ENCODE measurements at regions not wholly inside any gene's neighbourhood (a gene's known extent, or its start where the extent isn't known, plus 50 kb on each side); places are given as distances from the start of the nearest gene placed in this dataset.

DNA sequence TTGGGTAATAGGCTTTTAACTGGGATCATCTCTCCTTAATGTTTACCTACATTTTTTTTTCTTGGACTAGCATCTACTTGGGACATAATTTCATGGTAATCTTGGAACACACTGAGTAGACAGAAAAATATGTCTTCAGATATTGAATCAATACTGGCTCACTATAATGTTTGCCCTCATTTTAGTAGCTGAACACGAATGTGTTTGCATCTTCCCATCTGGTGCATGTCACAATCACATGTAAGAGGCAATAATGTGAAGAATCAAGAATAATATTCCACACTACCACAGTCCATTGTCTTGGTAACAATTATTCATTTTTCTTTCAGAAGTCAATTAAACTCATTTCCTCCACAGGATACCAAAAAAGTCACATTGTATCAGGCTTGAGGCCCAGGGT lies 382.7 kb upstream of the CDH10 start:
- no peak for DNase-seq (ENCODE audit: low spot score)

DNA sequence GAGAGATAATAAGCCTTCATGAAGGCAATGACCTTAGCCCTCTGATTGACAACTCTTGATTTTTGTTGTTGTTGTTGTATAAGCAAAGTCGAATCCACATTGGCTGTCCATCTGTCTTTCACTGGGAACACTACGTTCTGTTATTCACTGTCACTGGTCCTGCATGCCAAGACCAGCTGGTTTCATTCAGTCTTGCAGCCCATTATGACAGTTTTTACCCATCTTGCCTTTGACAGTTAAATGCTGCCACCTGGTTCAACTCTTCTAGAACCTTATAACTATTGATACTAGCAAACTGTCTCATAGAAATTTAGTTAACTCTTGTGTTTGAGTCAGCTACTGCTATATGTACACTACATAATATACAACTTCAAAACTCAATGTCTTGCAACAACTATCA lies 382.3 kb upstream of the CDH10 start:
- no peak for DNase-seq (ENCODE audit: low spot score)

DNA sequence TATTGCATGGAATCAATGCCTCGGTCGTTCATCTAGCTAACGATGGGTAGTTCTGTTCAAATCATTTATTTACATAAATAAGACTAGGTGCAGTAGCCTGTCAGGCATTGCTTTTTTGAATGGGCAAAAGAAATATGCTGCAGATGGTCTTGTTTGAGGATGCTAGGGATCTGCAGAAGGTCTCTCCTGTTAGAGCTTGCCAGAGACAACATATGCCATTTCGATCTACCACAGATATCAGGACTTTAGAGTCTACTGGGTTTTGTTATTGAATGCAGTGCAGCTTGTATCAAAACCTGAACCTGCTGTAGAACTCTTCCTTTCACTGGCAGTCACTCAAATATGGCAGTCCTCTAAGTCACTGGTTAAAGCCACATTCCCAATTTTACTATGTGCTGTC lies 381.1 kb upstream of the CDH10 start:
- DNase-seq (ENCODE audit: low spot score), result no peak

DNA sequence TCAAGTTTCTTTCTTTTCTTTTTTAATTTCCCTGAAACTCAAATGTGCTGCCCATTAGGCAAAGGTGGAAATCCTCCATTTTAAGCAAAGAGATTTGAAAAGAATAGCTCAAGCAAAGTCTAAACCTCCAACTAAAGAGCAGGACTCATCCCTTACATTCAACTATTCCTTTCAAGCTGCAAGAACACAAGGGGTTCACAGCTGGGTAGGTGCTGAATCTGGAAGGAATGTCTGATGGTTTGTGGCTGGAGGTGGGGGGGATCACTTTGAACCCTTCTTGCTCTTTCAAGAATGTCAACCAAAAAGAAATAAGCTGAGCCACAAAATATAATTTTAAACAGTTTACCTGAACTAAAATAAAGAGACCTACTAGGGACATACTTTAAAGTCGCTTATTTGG lies 375.7 kb upstream of the CDH10 start:
- no peak for DNase-seq (ENCODE audit: low spot score)

DNA sequence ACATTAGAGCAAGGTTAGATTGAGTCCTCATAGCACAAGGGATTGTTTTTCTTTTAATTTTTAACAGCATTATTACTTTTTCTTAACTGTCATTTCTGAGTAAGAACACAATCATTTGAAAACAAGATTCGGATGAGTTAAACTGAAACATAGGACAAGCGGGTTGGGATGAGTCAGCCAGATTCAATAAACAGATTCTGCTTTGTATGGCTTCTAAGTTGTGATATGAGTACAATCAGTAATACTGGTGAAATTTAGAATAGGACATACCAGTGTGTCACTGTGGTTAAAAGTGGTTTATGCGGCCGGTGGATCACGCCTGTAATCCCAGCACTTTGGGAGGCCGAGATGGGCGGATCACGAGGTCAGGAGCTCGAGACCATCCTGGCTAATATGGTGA lies 364.3 kb upstream of the CDH10 start:
- no peak for DNase-seq (ENCODE audit: low spot score)

DNA sequence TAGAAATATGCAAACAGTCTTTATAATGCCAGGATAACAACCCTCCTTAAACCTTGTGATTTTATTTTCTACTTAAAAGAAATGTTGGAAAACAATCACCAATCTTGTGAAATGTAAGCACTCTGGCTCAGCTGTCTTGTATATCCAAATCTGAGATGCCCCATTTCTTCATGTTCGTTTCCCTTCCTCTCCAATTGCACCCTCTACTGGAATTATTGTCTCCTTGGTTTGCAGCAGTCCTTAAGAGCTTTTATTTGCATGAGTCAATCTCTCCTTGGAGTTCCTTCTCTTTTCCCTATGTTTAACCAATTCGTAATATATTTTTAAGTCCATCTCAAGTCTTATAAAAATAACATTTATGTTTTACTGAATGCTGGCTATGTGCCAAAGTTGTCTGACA lies 362.0 kb upstream of the CDH10 start:
- DNase-seq (ENCODE audit: low spot score), result peak; percentile 74

DNA sequence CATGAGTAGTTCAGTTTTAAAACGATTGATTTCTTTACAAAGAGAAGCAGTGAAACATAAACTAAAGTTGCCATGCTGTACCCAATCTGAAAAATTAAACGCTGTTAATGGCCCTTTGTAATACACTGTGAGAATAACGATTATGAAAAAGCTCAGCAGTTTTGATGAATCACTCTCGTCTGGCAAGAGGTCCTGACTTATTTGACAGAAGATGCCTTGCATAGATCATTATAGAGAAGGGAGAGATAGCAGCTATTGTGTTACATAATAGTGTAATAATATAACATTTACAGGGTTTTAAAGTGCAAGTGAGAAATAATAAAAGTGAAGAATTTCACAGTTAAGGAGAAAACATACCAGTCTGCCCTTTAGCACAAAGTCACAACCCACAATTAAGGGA lies 361.5 kb upstream of the CDH10 start:
- DNase-seq (ENCODE audit: low spot score), result peak; percentile 11

DNA sequence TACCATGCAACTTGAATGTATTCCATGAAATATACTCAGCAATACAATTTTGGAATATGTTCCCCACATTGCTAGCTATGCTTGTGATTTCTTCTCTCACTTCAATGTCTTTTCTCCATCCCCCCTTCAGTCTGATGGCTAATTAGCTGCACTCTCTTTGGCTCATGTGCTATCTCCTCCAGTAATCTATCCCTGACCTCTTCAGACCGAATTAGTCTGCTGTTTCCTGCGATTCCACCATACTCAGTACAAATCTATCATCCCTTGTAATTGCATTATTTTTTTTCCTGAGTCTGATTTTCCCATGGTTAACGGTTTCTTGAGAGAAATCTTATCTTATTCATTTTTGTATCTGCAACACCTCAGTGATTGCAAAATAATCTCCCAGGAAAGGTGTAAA lies 360.7 kb upstream of the CDH10 start:
- peak; percentile 86 for DNase-seq (ENCODE audit: low spot score)

DNA sequence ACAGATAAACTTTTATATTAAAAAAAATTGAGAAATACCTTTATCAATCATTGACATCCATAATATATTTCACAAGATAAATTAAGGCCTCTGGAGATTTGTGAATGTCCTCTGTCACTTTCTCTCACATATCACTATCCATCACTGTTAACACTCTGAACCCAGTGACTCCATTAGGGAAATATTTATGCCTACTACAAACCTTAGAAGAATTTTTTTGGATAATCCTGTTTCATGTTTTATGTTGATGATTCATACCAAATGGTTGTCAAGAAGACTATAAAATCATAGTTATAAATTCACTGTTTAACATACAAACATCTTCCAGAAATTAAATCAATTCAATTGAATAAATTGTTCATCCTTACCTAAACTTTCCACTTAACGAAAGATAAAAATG lies 357.6 kb upstream of the CDH10 start:
- DNase-seq (ENCODE audit: low spot score), result no peak

DNA sequence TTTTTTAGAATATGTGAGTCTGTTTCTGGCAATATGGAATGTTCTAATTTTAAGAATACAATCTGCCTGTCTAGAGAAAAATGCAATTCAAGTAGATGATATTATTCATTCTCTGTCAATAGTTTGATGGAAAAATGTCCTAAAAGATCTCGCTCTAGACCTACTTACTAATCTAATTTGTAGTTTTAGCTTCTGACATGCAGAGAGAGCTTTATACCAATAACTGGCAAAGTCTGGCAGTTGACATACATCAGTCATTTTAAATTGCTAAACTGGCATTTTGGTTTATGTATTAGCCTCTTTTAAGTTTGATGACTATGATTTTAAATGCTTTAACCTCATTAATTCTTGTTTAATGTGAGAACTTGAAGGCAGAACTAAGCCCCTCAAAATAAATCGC lies 355.0 kb upstream of the CDH10 start:
- DNase-seq (ENCODE audit: low spot score), result no peak

DNA sequence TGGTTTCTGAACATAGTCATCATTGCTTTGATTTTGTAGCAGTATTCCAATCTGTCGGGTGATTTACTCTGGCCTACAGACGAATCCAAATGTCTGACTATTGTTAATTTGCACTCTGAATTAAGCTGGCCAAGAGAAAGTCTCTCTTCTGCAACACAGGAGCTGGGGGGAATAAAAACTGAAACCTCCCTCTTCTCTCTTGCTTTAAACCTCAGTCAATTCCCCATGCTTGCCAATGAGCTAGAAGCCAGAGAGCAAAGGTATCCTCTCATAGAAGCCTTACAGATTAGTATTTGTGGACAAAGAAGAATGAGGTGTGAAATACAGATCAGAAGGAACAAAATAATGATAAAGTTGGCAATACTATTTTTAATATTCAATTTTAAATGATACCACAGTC lies 353.9 kb upstream of the CDH10 start:
- no peak for DNase-seq (ENCODE audit: low spot score)

DNA sequence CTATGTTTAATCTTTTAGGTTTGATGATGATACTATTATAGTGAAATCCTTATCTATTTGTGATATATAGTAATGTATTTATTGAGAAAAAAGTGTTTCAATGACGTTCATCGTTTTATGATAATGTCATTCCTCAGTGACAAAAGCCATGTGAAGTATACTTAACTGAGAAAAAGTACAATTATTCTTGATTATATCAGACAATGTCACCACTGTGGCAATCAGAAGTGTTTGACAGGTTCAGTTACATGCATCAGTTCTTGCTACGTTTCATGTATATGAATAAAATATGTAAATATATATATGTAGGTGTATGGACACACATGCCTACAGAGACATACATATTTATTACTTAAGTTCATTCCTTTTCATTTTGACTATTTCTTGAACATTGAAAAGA lies 341.5 kb upstream of the CDH10 start:
- DNase-seq (ENCODE audit: low spot score), result no peak

DNA sequence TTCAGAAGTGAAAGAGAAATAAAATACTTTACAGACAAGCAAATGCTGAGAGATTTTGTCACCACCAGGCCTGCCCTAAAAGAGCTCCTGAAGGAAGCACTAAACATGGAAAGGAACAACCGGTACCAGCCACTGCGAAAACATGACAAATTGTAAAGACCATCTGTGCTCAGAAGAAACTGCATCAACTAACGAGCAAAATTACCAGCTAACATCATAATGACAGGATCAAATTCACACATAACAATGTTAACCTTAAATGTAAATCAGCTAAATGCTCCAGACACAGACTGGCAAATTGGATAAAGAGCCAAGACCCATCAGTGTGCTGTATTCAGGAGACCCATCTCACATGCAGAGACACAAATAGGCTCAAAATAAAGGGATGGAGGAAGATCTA lies 333.8 kb upstream of the CDH10 start:
- peak; percentile 60 for DNase-seq (ENCODE audit: low spot score)

DNA sequence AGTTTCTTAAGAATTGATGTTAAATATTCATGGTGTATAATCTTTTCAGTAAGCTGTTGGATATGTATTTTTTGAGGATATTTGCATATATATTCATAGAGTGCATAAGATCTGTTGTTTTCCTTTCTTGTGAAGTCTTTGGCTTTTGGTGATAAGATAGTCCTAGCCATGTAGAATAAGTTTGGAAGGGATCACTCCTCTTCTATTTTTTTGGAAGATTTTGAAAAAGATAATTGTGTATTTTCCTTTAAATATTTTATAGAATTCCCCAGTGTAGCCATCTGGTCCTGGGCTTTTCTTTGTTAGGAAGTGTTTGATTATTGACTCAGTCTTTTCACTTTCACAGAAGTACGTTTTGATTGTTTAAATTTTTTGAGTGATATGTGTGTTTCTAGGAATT lies 318.8 kb upstream of the CDH10 start:
- DNase-seq (ENCODE audit: low spot score), result no peak

DNA sequence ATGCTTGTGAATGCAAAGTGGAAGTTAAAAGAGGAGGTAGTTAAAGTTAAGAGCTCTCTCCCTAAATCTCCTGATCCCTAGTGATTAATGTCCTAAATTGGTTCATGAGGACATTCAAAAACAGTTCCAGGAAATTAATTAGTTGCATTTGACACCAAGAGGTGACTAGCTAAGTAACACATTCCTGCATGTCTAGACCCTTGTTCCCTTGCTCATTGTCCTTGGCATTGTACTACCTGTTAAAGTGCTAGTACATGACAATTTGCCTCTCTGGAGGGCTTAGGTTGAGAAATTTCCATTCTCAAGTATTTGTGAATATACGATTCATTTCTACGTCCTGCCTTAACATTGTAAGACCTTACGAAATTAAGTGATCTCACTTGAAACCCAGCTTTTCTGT lies 278.6 kb upstream of the CDH10 start:
- no peak for DNase-seq (ENCODE audit: low spot score)

DNA sequence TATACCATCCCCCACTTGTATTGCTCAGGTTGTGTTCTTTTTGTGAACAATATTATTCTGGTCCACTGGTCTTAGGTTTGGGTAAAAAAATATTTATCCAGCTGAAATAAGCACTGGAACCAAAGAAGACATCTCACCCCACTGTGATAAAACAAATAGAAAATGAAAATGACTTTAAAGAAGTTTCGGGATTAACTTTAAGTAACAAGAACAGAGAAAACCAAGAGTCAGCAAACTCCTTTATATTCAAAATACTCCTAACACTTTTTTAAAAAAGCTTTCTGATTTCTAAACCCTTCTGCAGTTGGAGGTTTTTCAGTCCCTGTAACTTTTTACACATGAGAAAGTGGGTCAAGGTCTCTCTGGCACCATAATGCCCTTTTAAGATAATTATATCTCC lies 273.9 kb upstream of the CDH10 start:
- no peak for DNase-seq (ENCODE audit: low spot score)

DNA sequence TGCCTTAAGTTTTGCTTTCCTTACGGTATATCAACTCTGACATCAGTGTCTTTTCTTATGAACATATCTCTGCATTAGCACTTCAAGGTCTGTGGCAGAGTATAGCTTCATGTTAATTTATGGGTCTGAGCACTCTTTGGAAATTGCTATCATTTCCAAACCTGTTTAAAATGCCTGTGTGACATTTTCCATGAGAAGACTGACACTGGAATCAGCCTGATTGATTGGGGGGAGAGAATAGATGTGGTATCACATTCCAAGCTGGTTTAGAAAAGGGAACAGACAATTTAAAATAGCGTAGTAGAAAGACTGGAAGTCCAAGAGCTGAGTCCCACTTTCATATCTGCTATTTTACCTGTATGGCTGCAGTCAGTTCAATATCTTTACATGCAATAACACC lies 272.1 kb upstream of the CDH10 start:
- no peak for DNase-seq (ENCODE audit: low spot score)

DNA sequence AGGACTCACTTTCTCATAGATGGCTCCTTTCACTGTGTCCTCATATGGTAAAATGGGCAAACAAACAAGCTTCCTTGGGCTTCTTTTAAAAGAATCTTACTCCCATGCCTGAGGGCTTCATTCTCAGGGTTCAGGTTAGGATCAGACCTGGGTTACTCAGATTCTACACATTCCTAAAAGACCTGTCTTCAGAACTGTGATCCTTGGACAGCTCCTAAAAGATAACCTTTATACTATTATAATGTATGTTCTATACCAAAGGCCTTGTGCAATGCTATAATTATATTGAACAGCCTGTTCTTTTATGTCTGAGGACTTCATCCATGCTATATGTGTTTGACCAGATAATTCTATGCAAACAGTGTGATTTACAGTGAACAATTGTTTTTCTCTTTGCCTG lies 264.4 kb upstream of the CDH10 start:
- no peak for DNase-seq (ENCODE audit: low spot score)

DNA sequence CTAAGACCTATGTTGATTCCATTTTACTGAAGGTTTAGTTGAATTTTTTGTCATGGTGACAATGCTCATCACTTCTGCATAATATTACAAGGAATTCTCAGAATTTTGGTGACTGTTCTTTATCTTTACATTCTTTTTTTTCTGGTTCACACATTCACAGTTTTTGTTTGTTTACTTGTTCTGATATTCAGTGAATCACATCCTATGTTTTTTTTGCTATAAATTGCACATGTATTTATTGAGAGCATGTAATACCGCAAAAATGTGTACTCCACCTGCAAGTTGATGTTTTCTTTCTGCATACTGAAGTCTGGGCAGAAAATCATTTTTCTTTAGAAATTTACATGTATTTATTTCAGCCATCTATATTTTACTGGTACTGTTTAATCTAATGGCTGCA lies 261.9 kb upstream of the CDH10 start:
- no peak for DNase-seq (ENCODE audit: low spot score)

DNA sequence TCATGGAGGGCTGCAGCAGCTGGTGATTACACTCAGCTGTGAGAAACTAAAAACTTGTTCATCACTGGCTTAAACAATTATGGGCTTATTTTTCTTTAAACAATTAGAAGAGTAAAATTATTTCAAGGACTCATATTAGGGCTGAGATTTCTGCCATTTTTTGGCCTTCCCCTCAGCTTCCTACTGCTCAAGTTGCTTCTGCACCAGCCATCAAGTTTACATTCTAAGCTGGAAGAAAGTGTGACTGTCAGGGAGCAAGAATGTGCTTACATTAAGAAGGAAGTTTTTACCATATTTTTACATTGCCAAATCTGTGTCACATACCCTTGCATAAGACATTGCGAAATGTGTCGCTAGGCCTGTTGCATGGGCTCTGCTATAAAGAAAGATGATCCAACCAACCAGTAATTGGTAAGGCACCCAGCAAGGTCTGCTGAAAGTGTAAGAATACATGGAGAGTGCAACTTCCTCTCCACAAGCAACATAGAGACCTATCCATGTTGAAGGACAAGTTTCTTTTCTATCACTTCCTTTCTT lies 260.3 kb upstream of the CDH10 start:
- no peak for DNase-seq (ENCODE audit: low spot score)

DNA sequence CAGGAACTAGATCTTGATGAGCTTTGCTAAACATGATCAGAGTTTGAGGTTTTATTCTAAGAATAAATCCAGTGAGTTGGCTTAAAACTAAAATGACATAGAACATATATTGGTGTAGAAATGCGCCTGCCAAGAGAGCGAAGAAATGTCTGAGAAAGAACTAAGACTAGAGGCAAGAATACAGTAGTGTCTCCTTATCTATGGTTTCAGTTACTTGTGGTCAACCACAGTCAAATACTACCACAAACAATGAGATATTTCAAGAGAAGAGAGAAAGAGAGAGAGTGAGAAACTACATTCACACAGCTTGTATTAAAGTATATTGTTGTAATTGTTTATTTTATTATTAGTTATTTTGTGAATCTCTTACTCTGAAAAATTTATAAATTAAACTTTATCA lies 254.4 kb upstream of the CDH10 start:
- no peak for DNase-seq (ENCODE audit: low spot score)

DNA sequence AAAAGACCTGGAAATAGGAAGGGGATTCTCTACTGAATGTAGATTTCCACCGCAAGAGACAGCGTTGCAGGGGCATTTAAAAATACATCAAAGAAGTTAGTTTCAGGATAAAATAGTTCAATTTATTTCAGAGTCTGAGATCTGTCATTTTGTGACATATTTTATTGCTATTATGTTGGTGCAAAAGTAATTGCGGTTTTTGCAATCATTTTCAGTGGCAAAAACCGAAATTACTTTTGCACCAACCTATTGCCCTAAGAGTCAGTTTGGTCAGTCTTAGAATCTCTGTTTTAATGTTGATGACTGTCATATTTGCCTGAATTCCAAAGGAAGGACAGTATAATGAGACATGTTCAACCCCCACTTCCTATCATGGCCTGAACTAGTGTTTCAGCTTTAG lies 219.5 kb upstream of the CDH10 start:
- no peak for DNase-seq (ENCODE audit: low spot score)

DNA sequence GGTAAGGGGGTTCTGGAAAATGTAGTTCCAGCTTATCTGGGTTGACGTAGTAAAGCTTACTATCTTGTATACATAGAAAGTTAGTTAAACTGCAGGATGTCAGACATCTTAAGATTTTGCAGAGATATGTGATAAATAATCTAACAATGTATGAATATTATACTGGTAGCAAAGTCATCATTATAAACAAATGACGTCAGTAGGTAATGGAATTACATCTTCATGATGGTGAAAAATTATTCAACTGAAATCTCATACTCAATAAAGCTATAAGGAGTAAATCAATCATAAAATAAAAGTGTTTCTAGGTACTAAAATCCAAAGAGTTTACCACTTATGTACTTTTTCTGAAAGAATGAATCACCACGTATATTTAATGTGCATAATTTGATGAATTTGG lies 217.3 kb upstream of the CDH10 start:
- no peak for DNase-seq (ENCODE audit: low spot score)

DNA sequence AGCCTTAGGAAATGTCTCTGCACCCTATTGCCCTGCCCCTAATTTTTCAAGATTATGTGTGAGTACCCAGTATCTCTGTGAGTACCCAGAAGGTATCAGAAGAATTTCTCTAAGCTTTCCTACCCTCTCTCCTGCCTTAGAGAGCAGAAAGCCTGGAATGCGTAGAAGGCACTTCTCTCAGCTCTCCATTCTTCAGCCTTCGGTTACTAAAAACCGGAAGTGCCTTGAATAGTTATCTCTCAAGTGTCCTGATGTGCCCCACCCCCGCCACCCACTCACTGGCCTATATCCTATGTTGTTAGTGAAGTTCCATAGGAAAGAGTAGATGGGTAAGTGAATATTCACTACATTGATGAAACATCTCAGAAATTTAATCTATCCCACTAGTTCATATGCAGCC lies 210.7 kb upstream of the CDH10 start:
- no peak for DNase-seq (ENCODE audit: low spot score)

DNA sequence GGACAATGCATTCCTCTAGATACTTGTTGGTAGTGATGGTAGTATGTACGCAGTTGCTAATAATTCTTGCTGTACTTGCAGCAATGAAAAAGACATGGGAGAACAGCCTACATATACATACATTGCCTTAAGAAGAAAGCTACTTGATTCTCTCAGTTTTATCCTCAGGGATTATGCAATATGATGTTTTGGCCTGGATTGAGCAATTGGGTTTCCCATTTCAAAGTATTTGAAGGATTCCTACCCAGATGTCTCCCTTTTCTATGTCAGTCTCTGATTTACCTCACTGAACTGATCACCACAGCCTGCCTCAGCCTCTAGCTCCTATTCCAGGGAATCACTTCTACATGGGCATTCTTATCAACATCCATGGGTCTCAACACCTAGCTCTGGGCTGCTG lies 210.1 kb upstream of the CDH10 start:
- DNase-seq (ENCODE audit: low spot score), result no peak
